Cardiac septum (tissue), 1 donor: ENCODE measurements at regions not wholly inside any gene's neighbourhood (a gene's known extent, or its start where the extent isn't known, plus 50 kb on each side); places are given as distances from the start of the nearest gene placed in this dataset.

Experiments used
- DNase-seq: peaks from one replicate; pipeline ENCODE4 v3.0.0-alpha.2; 2020; ENCODE audit warnings: low spot score
- intact Hi-C: fragments of 100-400 bp; cut with DNase I; formaldehyde crosslinking; loops from one replicate; pipeline ENCODE4 v1.14.0; 2022
- donor health status: DM: no; HTN: no; CAD: no.

DNA sequence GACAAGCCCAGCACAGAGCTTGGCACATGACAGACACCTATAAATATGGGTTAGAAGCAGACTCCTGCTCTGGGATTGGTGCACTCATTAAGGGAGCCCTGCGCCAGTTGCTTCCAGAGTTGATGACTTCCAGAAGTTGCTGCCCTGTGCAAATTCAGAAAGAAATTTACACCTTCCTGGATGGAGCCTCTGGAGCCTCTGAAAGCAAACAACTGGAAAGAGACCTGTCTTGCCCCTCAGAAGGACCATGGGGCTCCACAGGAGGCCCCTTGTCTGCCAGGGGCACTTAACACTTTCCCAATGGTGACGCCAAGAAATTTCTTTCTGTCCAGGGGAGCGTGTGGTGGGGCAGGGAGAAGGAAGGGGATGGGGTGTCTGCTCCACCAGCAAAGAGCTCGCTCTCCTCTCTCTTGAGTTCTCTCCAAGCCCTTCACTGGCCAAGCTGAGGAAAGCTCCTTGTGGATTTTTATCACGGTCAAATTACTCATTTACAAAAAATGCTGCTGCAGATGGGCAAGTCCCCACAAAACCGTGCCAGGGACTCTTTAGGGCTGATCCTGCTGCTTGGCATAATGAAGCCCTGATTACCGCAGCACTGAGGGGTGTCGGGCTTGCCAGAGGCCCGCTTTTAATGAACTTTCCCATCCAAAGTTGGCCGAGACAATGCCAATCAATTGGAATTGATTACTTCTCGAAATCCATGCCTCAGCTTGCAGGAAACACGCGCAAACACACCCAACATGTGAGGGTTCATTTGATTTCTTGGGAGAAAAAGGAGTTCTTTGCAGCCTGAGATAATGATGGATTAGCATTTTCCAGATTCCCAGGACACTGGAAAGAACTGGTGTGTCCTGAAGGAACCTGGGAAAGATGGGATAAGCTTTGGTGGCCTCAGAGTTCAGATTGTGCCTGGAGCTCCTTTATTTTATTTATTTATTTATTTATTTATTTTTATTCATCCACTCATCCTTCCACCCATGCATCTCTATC is 583.6 kb upstream of the CDH5 start:
- intact Hi-C loops: no loop called here
- DNase-seq: no peak

DNA sequence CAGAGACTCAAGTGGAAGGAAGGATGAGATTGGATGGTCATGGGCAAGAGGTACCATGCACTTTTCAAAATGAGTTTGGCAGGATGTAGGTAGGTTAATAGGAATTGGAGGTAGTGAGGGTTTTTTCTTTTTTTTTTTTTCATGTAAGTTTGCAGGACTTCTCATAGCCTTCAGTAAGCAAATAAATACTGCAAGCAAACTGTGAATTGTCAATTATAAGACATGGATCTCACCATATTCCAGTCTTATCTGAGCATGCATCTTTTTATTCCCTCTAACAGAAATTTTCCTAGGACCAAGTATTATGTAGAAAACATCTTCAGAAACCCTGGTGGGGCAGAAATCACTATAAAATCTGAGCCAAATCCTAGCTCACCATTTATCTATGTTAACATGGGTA is 584.6 kb upstream of the CDH5 start:
- no peak for DNase-seq
- intact Hi-C loops: no loop called here

DNA sequence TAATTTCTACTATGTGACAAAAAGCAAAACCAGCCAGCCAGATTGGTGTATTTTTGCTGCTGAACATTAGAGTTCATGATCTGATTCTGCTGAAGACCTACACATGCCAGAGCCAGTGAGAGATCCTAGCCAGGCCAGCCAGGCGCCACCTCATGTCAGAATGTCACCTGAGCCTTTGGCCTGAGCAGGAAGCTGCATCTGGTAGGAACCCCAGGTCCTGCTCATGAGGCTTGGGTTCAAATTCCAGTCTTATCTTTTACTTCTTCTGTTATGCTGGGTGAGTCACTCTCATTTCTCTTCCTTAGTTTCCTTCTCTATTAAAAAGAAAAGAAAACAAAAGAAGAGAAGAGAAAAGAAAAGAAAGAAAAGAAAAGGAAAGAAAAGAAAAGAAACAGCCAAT is 585.1 kb upstream of the CDH5 start:
- no peak for DNase-seq
- intact Hi-C loops: no loop called here

DNA sequence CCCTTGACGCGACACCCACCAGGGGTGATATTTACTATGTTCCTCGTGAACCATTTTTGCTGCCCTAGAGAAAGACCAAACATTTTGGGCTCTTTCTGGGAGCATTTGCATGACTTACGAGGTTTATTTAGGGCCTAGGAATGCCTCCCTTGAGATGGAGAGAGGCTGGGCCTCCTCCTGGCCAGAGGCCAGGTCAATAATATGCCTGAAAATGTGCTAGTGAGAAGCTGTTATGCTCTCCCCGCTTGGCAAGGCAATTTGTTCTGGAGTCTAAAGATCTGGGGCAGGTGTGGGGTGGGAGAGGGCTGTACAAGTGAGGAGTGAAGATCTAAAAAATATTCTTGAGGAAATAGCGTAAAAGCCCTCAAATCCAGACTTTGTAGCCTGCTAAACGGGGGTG is 587.3 kb upstream of the CDH5 start:
- no peak for DNase-seq
- intact Hi-C loops: no loop called here

DNA sequence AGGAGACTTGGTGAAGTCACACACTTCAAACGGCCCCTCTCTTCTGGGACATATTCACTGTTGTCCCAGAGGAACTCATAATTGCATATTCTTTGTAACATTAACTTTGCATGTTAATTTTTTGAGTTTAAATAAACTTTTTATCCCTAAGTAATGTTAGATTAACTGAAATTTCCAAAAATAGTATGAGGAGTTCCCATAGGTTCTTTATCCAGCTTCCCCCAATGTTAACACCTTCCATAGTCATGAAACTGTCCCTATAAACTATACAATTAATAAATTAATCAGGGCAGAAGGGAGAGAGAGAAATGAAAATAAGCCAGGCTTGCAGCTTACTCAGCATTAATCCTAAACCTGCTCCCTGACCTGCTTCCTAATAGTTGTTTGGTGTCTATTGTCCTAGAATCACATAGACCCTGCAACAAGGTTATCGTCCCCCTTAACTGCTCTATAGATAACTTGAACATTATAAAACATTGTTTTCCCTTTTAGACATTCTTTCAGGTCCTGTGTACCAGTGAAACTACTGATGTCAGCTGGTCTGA is 589.8 kb upstream of the CDH5 start:
- intact Hi-C loops: no loop called here
- no peak for DNase-seq

DNA sequence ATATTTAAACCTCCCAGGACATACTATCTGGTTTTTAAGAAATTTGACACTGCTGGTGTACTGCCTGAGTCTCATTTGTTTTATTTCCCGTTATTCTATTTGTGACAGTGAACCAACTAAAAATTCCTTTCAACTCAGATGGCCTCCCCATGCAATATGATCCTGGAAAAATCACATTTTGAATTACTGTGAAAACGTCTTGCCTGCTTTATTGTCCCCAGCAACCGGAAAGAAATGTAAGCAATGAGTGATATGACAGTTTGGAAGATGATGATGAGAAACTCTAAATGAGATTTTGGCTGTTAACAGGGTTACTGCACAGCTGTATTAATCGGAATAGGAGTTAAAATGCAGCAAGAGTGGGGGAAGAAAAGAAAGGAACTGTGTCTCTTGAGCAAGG is 590.7 kb upstream of the CDH5 start:
- intact Hi-C loops: no loop called here
- no peak for DNase-seq

DNA sequence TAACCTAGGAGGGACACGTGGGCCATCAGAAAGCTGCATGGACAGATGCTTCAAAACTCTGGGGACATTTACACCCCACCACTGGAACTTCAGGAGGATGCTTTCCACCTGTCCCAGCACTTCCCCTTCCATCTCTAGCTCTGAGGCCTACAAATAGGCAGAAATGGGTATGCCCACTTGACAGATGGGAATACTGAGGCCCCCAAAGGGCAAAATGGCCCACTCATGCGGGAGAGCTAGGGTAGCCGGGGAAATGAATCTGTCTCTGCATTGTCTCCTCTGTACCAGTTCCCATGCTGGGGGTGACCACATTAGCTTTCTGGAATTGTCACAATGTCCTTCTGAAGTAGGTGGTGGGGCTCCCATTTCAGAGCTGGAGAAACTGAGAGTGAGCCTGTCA is 592.1 kb upstream of the CDH5 start:
- DNase-seq: no peak
- intact Hi-C loops: no loop called here

DNA sequence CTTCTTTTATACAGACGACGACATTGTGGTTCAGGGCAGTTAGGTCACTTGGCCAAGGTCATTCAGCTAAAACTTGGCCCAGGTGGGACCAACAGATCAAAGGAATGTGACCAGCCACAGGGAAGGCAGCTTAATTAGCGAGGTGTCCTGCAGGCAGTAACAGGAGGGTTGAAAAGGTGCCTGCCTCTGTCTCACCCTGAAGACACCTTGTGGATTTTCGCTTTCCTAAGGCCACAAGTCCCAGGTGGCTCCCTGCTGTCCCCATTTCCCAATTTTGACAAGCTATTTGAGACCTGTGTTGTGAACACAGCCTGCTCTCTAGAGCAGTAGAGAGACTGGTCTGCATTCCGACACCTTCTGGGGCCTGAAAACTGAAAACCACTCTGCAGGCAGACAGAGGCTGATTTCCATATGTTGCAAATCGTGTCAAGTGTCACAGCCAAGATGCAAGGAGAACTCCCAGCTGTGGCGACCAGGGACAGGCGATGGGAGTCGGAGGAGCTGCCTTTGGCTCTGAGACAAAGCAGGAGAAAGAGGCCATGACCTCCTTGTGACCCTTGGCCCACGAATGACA is 593.1 kb upstream of the CDH5 start:
- DNase-seq: no peak
- intact Hi-C loops: no loop called here

DNA sequence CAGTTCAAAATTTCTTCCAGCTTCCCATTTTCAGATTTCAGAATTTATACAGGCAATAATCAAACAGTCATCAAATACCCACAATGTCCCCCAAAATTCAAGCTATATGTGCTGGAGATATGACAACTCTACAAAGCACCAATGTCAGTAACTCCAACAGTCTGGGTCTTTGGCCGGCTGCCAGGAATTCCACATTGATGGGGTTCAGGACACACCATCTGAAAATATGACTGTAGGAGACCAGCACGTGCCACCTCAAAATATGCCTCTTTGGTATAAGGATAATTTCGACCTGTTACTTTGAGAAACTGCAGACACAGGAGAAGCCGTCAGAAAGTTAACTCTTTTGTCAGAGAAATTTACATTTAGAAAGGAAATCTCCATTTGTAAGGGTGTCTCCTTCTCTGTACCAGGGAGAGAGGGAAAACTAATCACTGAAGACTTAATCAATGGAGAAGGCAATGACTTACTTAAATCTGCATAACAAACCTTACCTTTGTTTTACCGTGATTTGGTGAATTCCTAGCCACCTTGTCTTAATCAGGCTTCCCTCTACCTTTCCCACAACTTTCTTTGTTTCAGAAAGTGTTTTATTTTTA is 594.3 kb upstream of the CDH5 start:
- no peak for DNase-seq
- intact Hi-C loops: no loop called here

DNA sequence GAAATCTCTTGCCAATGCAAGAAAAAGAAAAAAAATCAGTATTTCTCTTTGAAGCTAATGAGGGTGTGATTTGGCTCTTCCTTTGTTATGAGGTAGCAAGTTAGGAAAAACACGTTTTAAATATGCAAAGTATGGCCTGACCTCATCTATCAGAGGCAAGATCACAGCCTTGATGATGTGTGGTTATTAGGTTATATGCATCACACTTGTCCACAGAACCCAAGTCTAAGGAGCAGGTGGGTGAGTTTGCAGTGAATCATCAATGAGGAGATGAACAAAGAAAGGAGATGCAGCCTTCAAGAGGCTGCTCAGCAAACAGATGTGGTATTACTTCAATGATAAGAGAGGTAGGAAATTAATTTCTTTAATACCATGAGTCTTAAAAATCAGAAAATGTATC is 594.8 kb upstream of the CDH5 start:
- intact Hi-C loops: no loop called here

DNA sequence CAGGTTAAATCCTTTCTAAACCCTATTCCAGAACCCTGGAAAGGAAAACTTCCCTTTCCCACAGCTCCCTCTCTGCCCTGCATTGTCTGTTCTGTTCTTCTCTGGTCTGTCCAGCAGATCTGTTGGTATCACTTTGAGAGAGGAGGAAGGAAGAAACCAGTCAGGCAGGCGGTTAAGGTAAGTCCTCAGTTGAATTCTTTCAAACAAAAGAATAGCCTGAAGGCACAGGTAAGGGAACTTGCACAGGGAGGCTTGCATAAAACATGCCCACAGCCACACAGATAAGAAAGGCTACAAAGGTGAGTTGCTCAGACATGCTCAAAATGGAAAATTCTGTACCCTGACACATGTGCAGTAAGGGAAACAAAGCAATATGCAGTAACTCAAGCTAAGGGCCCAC is 595.7 kb upstream of the CDH5 start:
- intact Hi-C loops: no loop called here

More for the DNA sequence above, 594.8 kb upstream of the CDH5 start:
- DNase-seq: no peak

DNA sequence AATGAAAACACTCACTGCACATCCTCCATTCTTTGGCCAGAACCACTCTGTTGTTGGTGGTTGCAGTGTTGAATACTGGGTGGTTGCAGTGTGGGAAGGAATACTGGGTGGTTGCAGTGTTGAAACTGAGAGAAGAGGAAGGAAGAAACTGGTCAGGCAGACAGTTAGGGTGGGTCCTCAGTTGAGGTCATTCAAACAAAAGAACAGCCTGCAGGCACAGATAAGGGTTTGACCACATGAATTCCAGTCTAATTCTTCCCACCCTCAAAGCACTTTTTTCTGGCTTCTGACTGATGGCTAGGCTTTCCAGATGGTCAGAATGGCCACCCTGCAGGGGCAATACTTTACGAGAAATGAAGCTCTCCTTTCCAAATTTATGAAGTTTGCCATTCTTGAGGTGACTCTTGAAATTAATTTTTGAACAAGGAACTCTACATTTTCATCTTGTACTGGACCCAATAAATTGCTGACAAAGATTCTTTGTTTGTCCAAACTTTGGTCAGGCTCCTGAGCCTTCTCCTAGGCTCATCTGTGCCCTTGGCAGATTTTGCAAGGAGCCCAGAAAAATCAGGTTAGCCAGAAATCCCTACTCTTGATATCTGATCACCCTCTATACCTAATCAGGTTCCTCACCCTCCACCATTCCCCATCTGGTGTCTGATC is 596.6 kb upstream of the CDH5 start:
- intact Hi-C loops: no loop called here
- no peak for DNase-seq

More for the DNA sequence above, 595.7 kb upstream of the CDH5 start:
- DNase-seq: no peak

DNA sequence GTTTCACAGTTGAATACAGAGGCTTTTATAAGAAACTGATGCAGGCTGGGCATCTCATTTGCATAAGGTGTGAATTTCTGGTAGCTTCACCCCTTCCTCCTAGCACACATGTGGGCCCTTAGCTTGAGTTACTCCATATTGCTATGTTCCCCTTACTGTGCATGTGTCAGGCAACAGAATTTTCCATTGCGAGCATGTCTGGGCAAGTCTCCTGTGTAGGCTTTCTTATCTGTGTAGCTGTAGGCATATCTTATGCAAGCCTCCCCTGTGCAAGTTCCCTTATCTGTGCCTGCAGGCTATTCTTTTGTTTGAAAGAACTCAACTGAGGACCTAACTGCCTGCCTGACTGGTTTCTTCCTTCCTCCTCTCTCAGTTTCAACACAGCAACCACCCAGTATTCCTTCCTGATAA is 597.4 kb upstream of the CDH5 start:
- intact Hi-C loops: no loop called here
- no peak for DNase-seq

DNA sequence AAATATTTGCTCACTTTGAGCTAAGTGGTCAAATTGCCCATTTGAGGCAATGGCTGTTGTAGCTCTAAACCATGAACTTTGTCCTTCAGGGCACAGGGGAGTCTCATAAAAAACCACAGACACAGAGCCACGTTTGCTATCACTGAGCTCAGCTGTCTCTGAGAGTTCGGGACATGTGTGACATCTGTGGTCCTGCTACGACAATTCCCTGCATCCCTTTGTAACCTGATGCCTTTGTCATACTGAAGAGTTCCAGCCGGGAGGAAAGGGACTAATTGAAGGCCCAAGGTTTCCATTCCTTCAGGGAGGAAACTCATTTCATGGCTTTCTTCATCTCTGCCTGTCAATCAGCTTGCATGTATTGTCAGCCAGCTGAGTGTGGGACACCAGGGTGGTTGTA is 599.4 kb upstream of the CDH5 start:
- no peak for DNase-seq
- intact Hi-C loops: no loop called here

DNA sequence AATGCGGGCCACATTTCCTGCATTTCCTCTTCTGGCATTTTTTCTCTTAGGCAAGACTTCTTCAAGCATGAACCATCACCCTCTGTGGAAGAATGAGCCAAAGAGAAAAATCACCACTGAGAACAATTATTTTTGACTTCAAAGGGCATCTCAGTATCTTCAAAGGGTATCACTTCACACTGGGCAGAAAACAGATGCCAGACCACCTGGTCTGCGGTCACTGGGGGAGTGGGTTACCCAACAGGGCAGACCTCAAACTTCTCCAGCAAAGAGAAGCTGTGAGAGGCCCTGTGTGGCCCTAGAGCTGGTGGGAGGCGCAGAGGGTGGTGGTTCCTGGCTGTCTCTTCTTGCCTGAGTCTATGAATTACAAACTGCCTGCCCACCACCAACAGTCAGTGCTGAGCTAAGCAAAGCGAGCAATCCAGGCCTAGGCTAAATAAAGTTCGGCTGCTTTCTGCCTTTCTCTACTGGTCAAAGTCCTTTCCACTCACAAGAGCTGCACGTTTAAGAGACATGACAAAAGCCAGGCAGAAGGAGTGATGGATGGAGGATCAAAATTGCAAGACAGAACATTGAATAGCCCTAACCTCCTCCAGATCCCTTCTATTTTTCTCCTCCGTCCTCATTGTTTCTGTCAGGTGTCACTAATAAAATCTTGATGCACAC is 602.7 kb upstream of the CDH5 start:
- DNase-seq: no peak
- intact Hi-C loops: no loop called here

DNA sequence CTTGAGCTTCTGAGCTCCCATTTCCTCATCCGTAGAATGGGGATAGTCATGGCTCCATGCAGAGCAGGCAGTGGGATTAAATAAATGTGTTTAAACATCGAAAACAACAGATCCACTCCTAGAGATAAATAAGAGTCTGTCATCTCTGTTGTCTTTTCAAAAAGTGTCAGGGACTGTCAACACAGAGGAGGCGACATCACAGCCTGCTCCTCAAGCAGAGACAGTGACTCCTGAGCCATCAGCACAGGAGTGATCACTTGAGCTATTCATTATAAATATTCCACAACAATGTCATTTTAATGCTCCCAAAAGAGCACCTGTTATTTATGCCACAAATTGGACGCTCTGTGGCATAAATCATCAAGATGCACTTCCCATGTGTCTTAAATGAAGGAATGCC is 605.6 kb upstream of the CDH5 start:
- no peak for DNase-seq
- intact Hi-C loops: no loop called here

DNA sequence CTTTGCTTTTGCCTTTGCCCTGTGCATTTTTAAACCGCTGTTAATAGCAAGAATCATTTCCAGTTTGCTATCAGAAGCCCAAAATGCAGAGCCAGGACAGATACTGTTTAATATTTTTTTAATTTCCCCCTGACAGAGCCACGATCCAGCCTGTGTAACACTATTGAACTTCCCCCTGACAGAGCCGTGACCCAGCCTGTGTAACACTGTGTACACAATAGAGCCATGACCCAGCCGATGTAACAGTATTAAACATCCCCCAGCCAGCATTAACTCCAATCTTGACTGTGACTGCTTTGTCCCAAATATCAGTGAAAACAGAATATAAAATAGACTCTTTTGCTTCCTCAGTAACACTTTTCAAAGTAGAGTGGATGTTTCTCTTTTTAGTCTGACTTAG is 607.9 kb upstream of the CDH5 start:
- DNase-seq: no peak
- intact Hi-C loops: no loop called here

DNA sequence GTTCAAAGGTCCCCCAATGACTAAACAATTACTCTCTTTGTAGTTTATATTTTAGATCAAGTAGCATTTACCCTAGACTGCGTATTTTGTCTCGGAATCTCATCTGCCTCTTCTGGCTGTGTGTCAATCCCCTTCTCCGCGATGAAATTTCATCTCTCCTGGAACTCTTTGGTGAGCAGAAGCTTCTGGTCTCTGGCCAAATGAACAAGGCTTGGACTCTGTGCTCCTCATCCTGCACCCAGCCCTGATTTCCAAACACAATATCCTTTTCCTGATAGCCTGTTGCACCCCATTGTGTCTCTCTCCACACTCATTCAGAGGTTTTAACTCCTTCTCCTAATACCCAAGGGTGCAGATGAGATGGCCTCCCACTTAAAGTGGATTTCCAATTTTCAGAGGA is 609.4 kb upstream of the CDH5 start:
- intact Hi-C loops: no loop called here
- DNase-seq: no peak

DNA sequence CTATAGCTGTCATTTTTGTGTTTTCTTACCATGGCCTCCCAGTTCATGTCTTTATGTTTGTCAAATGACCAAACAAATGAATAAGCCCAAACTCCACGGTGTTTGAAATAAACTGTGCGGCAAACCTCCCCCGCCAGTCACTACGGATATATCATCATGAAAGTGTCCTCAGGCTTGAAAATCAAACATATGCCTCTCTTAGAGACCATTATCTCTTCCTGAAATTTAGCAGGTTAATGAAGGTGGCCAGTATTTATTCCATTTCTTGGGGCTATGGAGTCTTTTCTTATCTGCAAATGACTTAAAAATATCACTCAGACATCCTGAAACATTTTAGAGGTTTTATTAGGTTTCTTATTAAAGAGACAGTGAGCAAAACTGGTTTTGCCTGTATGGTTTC is 610.3 kb upstream of the CDH5 start:
- intact Hi-C loops: no loop called here
- no peak for DNase-seq
